CD4-positive, alpha-beta T cell treated with Interleukin-17A for 4 hours (primary cell): ENCODE measurements at regions not wholly inside any gene's neighbourhood (a gene's known extent, or its start where the extent isn't known, plus 50 kb on each side); places are given as distances from the start of the nearest gene placed in this dataset.

ENCODE experiments used
- DNase-seq: peaks from one replicate; pipeline ENCODE4 v3.0.0-alpha.2; 2020; ENCODE audit warnings: mixed read lengths

- no peak for DNase-seq
Observed at GRCh38 chr7:26101361-26102151, 50.4 kb upstream of the NFE2L3 start.

DNA sequence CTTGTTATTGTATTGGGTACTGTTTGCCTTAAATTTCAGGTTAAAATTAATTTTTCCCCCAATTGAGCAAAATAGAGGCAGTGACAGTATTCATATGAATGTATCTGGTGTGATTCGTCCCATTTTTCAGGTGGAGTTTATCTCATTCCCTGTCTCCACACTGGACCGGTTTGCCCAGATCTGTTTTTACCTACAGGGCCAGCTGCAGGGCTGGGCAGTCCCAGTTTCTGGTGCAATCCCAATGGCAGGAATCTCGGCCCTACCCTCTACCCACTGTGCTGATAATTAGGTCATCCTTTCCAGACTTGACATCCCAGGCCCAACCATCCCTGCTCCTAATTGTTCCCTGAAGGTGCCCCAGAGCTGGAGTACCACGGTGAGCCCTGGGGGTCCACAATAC, 49.8 kb upstream of the NFE2L3 start:
- DNase-seq, result no peak
